Choroid plexus epithelial cell (primary cell): ENCODE measurements at regions not wholly inside any gene's neighbourhood (a gene's known extent, or its start where the extent isn't known, plus 50 kb on each side); places are given as distances from the start of the nearest gene placed in this dataset.
"Not testable (repeated sequence)": the region's sequence is repeated elsewhere in the genome, so short reads cannot be mapped to it uniquely, and the experiment has no call there.

Experiments
- DNase-seq: peaks from one replicate; pipeline ENCODE4 v3.0.0-alpha.2; 2010; ENCODE audit warnings: low read depth
- H3K4me3 ChIP-seq: 2 replicates; pipeline ENCODE4 v1.5.1; 2011; ENCODE audit warnings: low read depth, mild to moderate bottlenecking, control low read depth, low read length, moderate library complexity
- TF ChIP-seq, protein P1 (sequence below): conservative IDR thresholded peaks from 2 replicates; pipeline ENCODE4 v1.5.1; 2011; ENCODE audit warnings: low read depth, mild to moderate bottlenecking, control low read depth, inconsistent platforms, low read length, moderate library complexity

DNA sequence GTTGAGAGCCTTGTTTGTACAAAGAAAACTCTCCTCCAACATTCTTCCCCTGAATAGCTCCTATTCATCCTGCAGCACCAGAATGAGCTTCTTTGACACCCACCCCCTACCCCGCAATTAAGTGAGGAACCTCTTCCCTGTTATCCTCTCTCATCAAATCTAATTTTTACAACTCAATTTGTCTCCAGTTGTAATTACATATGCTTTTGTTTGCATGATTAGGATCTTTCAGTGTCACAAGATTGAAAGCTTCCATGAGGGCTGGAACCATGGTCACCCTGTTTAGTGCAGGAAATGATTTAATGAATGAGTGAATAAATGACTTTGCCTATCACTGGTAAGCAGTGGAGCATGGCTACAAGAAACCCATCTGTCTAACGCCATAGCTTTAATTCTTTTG, 334.6 kb upstream of the KLHL29 start:
- DNase-seq: no peak
- H3K4me3 ChIP-seq: no peak overlapping the region
- TF ChIP-seq, protein P1, sequence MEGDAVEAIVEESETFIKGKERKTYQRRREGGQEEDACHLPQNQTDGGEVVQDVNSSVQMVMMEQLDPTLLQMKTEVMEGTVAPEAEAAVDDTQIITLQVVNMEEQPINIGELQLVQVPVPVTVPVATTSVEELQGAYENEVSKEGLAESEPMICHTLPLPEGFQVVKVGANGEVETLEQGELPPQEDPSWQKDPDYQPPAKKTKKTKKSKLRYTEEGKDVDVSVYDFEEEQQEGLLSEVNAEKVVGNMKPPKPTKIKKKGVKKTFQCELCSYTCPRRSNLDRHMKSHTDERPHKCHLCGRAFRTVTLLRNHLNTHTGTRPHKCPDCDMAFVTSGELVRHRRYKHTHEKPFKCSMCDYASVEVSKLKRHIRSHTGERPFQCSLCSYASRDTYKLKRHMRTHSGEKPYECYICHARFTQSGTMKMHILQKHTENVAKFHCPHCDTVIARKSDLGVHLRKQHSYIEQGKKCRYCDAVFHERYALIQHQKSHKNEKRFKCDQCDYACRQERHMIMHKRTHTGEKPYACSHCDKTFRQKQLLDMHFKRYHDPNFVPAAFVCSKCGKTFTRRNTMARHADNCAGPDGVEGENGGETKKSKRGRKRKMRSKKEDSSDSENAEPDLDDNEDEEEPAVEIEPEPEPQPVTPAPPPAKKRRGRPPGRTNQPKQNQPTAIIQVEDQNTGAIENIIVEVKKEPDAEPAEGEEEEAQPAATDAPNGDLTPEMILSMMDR: no peak

DNA sequence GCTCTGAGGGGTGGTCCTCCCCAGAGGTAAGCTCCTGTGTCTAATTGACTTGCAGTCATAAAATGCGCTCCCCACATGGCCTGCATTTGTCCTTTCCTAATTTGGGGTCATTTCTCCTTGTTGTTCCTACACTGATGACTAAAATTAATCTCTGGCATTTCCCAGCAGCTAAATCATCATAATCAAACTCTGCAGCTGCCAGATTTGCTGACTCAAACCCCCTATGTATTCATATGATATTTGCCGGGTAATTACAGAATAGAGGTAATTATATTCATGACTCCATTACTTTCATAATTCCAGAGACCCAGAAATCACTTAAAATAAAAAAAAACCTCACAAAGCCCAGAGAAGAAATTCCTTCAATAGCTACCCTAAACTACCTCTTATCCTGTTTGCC, 331.4 kb upstream of the KLHL29 start:
- TF ChIP-seq, protein P1: no peak
- no peak overlapping the region for H3K4me3 ChIP-seq

DNA sequence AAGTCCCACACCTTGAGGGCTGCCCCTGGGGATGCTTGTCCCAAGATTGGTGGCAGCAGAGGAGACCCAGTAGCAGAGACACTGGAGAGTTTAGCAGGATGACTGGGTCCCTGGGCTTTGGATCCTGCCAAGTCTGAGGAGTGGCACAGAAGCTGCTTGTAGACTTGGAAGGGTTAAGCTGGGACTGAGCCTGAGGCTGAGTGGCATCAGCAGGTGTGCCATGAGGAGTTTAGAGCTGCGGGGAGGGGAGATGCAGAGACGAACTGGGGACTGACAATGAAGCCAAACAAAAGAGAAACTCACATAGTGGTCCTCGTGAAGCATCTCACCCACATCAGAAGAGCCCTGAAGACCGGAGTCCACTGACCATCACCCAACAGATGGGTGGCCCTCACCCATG, 329.7 kb upstream of the KLHL29 start:
- no peak for DNase-seq
- H3K4me3 ChIP-seq: no peak overlapping the region
- TF ChIP-seq, protein P1: no peak

More for the DNA sequence above, 331.4 kb upstream of the KLHL29 start:
- DNase-seq: no peak

DNA sequence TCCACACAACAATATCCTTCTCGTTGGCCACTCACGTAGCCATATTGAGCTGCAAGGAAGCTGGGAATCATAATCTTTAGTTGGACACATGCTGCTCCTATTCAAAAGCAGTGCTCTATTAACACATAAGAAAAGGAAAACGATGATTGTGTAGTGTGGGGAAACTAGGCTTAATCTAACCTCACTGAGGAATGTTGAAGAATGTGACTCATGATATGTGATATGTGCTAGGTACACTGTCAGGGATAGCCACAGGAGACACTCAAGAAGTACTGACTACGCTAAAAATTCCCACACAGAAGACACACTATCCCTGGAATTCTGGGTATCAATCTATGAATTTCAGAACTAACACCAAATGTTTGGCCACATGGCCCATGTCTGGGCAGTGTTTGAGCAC, 328.1 kb upstream of the KLHL29 start:
- not testable (repeated sequence) for H3K4me3 ChIP-seq, DNase-seq

DNA sequence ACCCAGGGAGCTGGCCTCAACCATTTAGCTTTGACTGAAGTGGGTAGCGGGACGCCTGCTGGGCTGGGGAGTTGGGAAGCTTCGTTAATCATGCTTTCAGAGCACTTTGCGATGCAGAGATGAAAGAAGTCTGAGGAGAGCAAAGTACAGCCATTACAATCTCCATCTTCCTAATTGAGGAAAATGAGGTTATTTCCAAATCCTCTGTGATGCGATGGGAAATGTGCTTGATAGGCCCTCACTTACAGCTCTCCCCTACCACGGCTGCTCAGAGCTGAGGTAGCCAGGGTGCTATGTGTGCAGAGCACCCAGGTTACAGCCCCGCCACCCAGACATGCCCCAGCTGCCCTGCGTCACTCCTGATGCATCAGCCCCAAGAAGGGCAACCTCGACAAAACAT, 326.5 kb upstream of the KLHL29 start:
- DNase-seq: no peak
- H3K4me3 ChIP-seq: no peak overlapping the region
- TF ChIP-seq, protein P1: no peak

DNA sequence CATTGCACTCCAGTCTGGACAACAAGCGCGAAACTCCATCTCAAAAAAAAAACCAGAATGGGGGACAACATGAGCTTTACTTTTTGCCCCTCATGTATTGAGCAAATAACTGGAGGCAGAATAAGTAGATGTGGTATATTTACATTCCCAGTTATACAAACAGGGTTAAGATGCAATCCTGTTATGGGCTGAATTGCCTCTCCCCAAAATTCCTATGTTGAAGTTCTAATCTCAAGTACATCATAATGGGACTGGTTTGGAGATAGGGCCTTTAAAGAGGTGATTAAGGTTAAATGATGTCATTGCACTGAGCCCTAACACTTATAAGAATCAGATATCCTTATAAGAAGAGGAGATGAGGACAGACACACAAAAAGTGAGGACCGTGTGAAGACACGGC, 319.8 kb upstream of the KLHL29 start:
- DNase-seq: no peak
- no peak overlapping the region for H3K4me3 ChIP-seq
- TF ChIP-seq, protein P1: no peak

DNA sequence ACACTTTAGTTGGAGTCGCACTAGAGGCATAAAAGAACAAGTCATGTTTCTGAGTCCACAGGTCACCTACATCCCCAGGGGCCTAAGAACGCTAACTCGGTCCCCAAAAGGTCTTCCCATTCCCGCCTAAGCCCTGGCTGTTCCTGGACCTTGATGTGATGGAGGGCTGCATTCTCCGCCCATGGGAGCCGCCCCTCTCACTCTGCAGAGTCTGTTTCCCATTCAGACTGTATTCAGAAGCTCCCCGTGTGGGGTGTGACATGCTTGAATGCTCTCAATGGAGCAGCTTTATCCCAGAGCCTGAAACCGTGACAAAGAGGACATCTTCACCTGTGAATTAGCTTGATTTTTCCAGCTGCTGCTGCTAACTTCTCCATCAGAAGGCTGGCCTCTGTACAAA, 319.0 kb upstream of the KLHL29 start:
- no peak for DNase-seq
- H3K4me3 ChIP-seq: no peak overlapping the region
- TF ChIP-seq, protein P1: no peak

DNA sequence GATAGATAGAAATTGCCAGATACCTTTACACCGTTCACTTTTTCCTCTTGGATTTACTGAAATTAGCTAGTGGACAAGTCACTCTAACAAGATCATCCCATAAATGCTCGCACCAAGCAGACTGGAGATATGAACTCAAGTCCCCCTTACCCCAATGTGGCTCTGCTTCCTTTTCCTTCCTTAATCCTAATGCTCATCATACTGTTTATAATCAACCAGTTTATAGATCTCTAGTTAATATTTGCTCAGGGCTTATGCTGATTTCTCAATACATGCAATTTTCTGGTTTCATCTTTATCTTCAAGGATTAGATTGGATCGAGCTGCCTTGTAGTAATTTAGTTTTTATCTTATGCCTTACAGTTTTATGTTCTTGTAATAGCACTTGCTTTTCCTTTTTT, 318.3 kb upstream of the KLHL29 start:
- DNase-seq: no peak
- no peak overlapping the region for H3K4me3 ChIP-seq
- TF ChIP-seq, protein P1: no peak
